Mammary epithelial cell (primary cell): ENCODE measurements at regions not wholly inside any gene's neighbourhood (a gene's known extent, or its start where the extent isn't known, plus 50 kb on each side); places are given as distances from the start of the nearest gene placed in this dataset.

Experiments
- EZH2 ChIP-seq: IDR thresholded peaks from 2 replicates; pipeline ENCODE4 v1.6.1; 2012; ENCODE audit warnings: low read length, inconsistent platforms, borderline replicate concordance
- TF ChIP-seq, protein P1 (sequence below), 2 donors: IDR thresholded peaks in 1 of 2; conservative IDR thresholded peaks in 1 of 2; 2 replicates each; pipeline ENCODE4 v1.5.1; 2011 to 2012; ENCODE audit warnings: inconsistent platforms in 2 of 2, low read length in 2 of 2, mild to moderate bottlenecking in 2 of 2, control low read depth in 1 of 2, low read depth in 1 of 2; ENCODE audit not compliant: insufficient read depth in 1 of 2; ENCODE audit errors: extremely low read depth in 1 of 2

GRCh38 chr22:49261616-49262015, 566.1 kb downstream of the BRD1 start:
- TF ChIP-seq, protein P1, sequence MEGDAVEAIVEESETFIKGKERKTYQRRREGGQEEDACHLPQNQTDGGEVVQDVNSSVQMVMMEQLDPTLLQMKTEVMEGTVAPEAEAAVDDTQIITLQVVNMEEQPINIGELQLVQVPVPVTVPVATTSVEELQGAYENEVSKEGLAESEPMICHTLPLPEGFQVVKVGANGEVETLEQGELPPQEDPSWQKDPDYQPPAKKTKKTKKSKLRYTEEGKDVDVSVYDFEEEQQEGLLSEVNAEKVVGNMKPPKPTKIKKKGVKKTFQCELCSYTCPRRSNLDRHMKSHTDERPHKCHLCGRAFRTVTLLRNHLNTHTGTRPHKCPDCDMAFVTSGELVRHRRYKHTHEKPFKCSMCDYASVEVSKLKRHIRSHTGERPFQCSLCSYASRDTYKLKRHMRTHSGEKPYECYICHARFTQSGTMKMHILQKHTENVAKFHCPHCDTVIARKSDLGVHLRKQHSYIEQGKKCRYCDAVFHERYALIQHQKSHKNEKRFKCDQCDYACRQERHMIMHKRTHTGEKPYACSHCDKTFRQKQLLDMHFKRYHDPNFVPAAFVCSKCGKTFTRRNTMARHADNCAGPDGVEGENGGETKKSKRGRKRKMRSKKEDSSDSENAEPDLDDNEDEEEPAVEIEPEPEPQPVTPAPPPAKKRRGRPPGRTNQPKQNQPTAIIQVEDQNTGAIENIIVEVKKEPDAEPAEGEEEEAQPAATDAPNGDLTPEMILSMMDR (conservative IDR thresholded peaks at IDR 0.05 in 1 of 2, IDR thresholded peaks at IDR 0.05 in 1 of 2; ENCODE audit: extremely low read depth in 1 of 2, insufficient read depth in 1 of 2, low read depth in 1 of 2, low read length in 2 of 2), result no peak
- TF ChIP-seq EZH2, result no peak
